ENCODE measurements at regions not wholly inside any gene's neighbourhood (a gene's known extent, or its start where the extent isn't known, plus 50 kb on each side); places are given as distances from the start of the nearest gene placed in this dataset.

DNA sequence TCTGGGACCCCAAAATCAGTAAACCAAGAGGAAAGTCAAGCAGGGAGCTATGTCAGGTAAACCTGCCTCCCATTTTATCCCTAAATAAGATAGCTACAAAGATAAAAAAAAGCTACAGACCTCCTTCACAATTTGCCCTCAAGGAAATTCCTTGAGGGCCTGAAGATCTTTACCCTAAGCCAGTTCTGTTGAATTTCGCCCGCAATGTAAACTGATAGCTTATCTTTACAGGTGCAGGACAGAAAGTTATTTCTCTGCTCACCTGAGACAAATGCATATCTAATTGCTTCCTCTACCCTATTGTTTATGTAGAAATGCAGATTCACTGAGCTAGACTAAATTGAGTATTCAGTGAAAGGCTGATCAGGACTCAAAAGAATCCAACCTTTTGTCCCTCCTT is 153.4 kb upstream of the CHRM3 start:
- TF ChIP-seq, protein P1, sequence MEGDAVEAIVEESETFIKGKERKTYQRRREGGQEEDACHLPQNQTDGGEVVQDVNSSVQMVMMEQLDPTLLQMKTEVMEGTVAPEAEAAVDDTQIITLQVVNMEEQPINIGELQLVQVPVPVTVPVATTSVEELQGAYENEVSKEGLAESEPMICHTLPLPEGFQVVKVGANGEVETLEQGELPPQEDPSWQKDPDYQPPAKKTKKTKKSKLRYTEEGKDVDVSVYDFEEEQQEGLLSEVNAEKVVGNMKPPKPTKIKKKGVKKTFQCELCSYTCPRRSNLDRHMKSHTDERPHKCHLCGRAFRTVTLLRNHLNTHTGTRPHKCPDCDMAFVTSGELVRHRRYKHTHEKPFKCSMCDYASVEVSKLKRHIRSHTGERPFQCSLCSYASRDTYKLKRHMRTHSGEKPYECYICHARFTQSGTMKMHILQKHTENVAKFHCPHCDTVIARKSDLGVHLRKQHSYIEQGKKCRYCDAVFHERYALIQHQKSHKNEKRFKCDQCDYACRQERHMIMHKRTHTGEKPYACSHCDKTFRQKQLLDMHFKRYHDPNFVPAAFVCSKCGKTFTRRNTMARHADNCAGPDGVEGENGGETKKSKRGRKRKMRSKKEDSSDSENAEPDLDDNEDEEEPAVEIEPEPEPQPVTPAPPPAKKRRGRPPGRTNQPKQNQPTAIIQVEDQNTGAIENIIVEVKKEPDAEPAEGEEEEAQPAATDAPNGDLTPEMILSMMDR (IDR thresholded peaks at IDR 0.05) = no peak
- TF ChIP-seq ZFX (IDR thresholded peaks at IDR 0.05; ENCODE audit: borderline replicate concordance) = no peak

Data from 22Rv1 (cell line).